Skeletal muscle cell (primary cell): ENCODE measurements at regions not wholly inside any gene's neighbourhood (a gene's known extent, or its start where the extent isn't known, plus 50 kb on each side); places are given as distances from the start of the nearest gene placed in this dataset.
"Not testable (repeated sequence)": the region's sequence is repeated elsewhere in the genome, so short reads cannot be mapped to it uniquely, and the experiment has no call there.

Experiments used
- DNase-seq: peaks from one replicate; pipeline ENCODE4 v3.0.0-alpha.2; 2010; ENCODE audit warnings: low read depth
- H3K4me3 ChIP-seq: 2 replicates; pipeline ENCODE4 v1.5.1; 2011; ENCODE audit warnings: low read depth, mild to moderate bottlenecking, control low read depth, low read length, moderate library complexity

DNA sequence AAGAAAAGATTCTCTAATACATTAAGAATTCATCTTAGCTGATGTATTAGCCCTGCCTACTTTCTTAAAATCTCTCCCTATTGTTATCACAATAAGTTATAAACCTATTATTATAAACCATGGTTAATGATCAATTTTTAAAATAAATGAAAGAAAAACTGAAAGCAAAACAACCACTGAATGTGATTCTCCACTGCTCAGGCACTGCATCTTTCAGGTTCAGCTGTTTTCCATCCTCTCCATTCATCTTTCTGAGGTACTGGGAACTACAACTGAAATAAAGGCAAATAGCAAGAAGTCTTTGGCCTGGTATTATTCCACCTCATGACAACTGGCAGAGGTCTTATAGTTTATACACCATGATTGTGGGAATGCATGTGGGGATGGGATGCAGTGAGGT is 798.9 kb upstream of the AADAT start:
- DNase-seq, result no peak

GRCh38 chr4:170887396-170887795 is 797.6 kb upstream of the AADAT start:
- DNase-seq, result no peak
- H3K4me3 ChIP-seq, result no peak overlapping the region

More for the DNA sequence above, 798.9 kb upstream of the AADAT start:
- no peak overlapping the region for H3K4me3 ChIP-seq

DNA sequence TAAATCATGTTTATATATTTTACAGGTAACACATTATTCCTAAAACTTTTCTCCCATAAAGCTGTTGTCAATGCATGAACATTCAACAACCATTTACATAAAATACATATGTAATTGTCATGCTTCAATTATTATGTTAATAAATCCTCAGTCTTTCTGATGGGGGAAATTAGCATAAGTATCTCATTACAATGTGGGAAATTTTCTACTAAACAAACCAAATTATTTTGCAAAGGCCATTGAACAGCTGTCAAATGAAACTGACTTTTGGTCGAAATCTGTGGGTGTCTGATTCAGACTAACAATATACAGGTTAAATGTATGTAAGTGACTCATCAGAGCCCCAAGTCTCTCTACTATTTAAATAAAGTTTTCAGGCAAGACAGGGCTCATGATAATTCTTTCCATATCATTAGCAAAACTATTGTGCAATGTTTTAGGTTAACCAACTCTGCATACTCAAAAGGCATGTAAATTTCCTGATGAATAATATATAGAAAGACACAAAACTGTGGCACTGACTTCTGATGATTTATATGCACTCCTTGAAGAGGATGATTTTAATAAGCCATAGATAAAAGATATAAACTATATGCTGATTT is 795.3 kb upstream of the AADAT start:
- H3K4me3 ChIP-seq, result no peak overlapping the region
- DNase-seq, result no peak

DNA sequence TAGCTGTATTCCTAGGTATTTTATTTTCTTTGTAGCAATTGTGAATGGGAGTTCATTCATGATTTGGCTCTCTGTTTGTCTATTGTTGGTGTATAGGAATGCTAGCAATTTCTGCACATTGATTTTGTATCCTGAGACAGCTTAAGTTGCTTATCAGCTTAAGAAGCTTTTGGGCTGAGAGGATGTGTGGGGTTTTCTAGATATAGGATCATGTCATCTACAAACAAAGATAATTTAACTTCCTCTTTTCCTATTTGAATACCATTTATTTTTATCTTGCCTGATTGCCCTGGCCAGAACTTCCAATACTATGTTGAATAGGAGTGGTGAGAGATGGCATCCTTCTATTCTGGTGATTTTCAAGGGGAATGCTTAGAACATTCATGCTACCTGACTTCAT is 791.9 kb upstream of the AADAT start:
- H3K4me3 ChIP-seq, DNase-seq: not testable (repeated sequence)

- no peak for DNase-seq
- no peak overlapping the region for H3K4me3 ChIP-seq
These were observed 786.1 kb upstream of the AADAT start for GRCh38 chr4:170875868-170876267.

GRCh38 chr4:170872794-170873193 is 783.0 kb upstream of the AADAT start:
- no peak overlapping the region for H3K4me3 ChIP-seq
- DNase-seq, result no peak

GRCh38 chr4:170868170-170868569 is 778.4 kb upstream of the AADAT start:
- DNase-seq, result no peak
- no peak overlapping the region for H3K4me3 ChIP-seq

DNA sequence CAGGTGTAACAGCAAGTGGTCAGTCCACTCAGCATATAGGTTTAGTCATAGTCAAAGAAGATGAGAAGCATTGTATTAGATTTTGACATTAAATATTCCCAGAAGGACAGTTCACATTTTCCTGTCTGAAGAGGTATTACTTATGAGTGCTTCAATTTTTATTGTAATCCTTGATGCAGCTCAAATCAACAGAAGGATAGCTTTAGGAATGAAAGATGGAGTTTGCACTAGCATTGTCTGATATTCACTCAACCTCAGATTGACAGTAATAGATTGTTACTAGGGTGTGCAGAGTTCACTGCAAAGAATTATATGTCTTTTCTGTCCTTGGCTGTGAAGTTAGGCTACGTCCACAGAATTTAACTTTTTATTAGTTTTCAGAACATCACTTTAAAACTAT is 764.3 kb upstream of the AADAT start:
- DNase-seq, result no peak
- no peak overlapping the region for H3K4me3 ChIP-seq

GRCh38 chr4:170853422-170854021 is 763.8 kb upstream of the AADAT start:
- H3K4me3 ChIP-seq, result no peak overlapping the region
- DNase-seq, result no peak

DNA sequence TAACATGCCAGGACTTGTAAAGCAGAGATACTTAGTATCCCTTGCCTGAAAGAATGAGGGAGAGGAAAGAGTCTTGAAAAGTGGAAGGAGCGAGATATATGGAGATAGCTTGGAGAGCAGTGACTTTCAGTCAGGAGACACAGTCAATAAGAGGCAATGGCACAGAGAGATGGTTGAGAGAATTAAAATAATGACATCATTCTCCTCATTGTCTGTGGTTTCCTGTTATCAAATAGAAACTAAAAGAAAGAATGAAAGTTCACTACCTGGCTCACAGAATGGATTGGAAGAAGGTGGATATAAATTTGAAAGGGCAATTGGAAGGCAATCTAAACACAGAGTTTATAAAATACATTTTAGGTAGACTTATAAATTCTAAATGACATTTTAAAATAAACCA is 760.2 kb upstream of the AADAT start:
- no peak overlapping the region for H3K4me3 ChIP-seq
- no peak for DNase-seq

GRCh38 chr4:170827562-170828274 is 738.0 kb upstream of the AADAT start:
- H3K4me3 ChIP-seq, result no peak overlapping the region
- no peak for DNase-seq

GRCh38 chr4:170818786-170819185 is 729.0 kb upstream of the AADAT start:
- no peak for DNase-seq
- no peak overlapping the region for H3K4me3 ChIP-seq

- H3K4me3 ChIP-seq, result no peak overlapping the region
These were observed 715.6 kb upstream of the AADAT start for GRCh38 chr4:170805352-170805751.

DNA sequence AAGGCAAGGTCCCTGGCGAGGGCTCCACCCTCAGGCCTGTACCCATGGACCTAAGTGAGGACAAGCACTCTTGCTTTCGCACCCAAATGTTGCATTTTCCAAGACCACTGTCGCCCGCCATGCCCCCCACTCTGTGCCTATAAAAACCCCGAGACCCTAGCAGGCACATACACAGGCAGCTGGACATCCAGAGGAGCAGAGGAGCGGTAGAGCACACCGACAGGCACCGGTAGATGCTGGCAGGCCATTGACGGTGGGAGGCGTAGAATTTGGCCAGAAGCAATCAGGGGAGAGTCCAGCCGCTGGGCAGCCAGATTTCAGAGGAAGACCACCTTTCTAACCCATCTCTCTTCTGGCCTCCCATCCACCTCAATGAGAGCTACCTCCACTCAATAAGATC is 715.2 kb upstream of the AADAT start:
- DNase-seq, result no peak

More at GRCh38 chr4:170805352-170805751, 715.6 kb upstream of the AADAT start:
- DNase-seq, result no peak

GRCh38 chr4:170803492-170803891 is 713.7 kb upstream of the AADAT start:
- no peak overlapping the region for H3K4me3 ChIP-seq
- DNase-seq, result no peak

More for the DNA sequence above, 715.2 kb upstream of the AADAT start:
- no peak overlapping the region for H3K4me3 ChIP-seq

- DNase-seq, result no peak
- no peak overlapping the region for H3K4me3 ChIP-seq
These were observed 712.0 kb upstream of the AADAT start for GRCh38 chr4:170801771-170802170.

DNA sequence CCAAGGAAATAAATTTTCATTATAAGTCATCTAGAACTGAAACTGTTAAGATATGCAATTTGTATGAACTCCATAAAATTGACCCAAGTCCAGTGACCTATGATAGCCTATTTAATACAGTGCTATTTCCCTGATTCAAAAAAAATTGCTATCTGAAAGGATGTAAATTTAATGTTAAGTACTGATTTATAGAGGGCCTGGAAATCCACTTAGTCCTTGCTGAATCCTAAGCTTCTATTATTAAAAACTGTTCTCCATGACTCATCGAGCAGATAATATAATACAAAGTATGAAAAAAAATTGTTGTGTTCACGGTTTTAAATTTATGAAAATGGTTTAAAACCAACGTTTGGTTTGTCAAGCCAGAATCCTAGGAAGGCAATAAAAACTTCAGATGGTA is 704.8 kb upstream of the AADAT start:
- no peak overlapping the region for H3K4me3 ChIP-seq
- DNase-seq, result no peak

DNA sequence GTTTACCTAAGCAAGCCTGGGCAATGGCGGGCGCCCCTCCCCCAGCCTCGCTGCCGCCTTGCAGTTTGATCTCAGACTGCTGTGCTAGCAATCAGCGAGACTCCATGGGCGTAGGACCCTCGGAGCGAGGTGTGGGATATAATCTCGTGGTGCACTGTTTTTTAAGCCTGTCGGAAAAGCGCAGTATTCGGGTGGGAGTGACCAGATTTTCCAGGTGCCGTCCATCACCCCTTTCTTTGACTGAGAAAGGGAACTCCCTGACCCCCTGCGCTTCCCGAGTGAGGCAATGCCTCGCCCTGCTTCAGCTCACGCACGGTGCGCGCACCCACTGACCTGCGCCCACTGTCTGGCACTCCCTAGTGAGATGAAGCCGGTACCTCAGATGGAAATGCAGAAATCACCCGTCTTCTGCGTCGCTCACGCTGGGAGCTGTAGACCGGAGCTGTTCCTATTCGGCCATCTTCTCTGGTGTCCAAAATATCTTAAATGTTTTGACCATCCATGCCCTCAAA is 698.8 kb upstream of the AADAT start:
- H3K4me3 ChIP-seq, DNase-seq: not testable (repeated sequence)

GRCh38 chr4:170777663-170778062 is 687.9 kb upstream of the AADAT start:
- H3K4me3 ChIP-seq, result no peak overlapping the region
- DNase-seq, result no peak

DNA sequence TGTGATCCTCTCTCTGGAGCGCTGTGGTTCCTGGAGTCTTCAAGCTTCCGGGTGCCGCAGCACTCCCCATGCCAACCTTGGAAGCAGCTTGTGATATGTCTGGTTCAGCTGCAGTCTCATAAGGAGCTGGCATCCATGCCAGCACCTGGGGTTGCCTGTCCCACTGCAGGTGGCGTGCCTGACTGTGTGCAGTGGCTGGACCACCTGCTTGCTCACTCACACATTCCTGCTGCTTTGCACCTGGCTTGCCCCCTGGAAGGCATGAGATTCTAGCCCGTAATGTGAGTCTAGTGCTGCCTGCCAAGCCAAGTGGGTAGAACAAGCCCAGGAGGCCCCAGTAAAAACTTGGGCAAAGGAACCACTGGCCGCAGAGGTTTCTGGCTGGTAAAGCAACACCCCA is 687.2 kb upstream of the AADAT start:
- no peak for DNase-seq
- H3K4me3 ChIP-seq, result no peak overlapping the region

DNA sequence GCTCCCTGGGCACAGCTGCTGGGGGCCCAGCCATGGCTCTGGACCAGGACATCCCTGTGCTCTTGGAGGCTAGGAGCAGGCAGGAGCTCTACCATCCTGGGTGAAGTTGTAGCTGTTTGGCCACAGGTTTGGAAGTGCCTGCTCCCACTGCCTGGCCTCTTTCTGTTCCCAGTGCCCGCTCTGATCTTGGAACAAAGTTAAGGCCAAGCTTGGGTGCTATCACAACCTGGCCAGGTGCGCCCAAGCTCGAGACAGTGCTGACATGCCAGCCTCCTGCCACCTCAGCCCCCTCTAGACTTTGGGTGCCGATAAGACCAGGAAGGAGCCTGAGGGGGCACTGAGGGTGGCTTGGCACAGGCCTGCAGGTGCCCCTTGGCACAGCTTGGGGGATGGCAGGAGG is 686.1 kb upstream of the AADAT start:
- no peak for DNase-seq
- H3K4me3 ChIP-seq, result no peak overlapping the region
